NCI-H2227 treated with DMSO at 0.1 percent for 48 hours (cell line): ENCODE measurements at regions not wholly inside any gene's neighbourhood (a gene's known extent, or its start where the extent isn't known, plus 50 kb on each side); places are given as distances from the start of the nearest gene placed in this dataset.

Experiments used
- DNase-seq: peaks from one replicate; lab custom pipeline; 2025; lab: John Stamatoyannopoulos, UW

DNA sequence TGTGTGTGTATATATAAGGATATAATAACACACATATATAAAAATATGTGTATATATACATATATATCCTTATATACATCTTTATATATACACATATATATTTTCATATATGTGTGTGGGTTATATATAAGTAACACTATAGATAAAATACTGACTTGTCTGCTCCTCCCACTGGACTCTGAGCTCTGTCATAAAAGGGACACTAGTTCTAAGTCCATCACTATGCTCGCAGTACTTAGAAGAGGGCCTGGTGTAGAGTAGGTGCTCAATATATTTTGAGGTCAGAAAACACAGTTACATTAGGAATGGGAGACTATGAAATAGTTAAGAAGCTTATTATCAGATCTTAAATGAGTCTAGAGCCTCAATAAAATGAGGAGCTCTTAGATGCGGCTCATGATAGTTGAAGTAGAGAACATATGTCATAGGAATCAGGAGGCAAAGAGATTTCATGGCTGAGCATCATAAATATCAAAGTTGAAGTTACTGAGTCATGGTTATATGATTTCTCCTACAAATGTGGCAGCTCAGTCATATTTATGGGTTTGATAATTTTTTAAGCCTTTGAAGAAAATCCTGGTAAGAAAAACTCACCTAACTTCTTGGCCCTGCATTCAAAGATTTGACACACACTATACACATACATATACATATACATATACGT lies 371.2 kb upstream of the THBS1 start:
- no peak for DNase-seq

DNA sequence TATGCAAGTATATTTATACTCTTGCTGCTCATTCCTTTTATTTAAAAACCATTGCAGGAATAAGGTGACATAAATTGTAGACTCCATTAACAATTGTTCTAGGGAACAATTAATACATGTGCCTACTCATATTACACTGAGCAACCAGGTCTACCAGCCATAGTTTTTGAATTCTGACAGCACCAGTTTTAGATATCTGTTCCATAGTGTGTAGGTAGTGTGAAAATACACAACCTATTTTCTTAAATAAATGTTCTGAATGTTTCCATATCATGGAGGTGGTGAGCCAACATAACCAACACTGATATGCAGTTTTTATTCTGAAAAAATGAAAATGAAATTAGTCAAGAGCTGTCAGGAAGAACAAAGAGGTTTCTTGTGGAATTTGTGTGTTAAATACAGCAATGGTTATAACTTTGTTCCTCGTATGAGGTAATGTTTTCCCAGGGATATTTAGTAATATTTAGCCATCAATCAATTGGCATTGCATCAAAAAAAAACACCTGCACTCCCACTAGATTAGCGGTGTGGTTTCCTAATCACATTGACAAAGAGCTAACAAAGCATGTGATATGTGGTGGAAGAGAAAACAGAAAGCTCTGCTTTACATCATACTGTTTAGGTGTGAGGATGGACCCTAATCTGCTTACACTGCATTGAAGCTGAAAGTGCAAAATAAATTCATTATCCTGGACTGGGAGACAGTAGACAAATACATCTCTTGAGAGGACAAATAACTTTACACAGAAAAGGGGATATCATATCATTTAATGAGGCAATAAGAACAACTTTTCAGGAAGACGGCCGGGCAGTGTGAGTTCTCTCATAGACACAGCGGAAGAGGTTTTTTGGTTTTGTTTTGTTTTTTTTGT lies 369.5 kb upstream of the THBS1 start:
- DNase-seq: no peak

DNA sequence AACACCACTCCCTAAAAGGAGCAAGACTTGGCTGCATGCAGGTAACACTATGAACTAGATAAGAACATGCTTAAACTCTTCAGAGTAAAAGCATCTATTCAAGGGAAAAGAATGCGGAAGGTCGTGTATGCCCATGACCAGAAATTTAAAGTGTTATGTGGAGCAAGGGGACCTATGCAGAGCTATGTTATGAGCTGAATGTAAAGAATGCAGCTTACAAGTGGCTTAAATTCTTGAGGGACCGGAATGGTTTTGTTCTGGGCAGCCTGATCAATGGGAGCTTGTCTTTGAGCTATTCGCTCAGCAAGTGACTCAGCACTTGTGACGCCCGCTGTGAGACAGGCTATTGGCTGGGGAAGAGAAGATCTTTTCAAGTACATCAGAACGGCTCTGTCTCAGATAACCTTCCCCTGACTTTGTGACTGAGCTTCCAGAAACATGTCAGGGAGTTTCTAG lies 367.5 kb upstream of the THBS1 start:
- no peak for DNase-seq

DNA sequence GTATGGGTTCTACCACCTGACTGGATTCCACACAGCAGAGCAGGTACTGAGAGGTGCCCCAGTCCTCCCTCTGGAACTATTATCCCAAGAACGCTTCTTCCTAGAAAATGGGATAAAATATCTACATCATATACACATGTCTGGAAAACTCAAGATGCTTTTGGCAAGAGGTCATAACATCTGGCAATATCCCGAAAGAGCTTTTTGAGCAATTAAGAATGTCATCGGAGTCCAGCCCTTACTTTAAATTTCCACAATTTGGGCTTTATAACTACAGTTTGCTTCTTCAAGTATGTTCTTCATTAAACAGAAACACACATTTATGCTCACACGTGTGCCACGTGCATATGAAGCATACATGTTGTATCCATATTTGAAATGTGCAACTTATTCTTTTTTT lies 365.9 kb upstream of the THBS1 start:
- no peak for DNase-seq

DNA sequence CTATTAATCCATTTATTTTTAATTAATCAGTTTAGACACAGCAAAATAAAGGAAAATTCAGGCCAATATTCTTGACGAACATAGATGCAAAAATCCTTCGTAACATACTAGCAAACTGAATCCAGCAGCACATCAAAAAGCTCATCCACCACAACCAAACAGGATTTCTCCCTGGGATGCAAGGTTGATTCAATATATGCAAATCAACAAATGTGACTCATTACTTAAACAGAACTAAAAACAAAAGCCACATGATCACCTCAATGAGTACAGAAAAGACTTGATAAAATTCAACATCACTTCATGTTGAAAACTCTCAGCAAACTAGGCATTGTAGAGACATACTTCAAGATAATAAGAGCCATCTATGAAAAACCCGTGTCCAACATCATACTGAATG lies 364.1 kb upstream of the THBS1 start:
- DNase-seq: no peak

DNA sequence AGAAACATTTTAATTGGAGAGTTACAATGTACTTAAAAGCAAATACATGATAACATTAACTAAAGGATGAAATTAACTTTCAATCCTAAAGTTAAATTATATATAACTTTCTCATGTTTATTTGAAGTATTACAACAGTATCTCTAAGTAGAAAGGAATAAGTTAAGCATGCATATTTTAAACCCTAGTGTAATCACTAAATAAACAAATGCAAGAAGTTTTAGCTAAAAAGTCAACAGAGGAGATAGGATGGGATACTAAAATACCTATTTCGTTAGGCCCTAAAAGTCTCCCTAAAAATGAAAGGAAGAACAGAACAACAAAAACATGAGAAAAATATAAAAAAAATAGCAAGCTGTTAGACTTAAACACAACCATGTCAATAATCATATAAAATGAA lies 361.3 kb upstream of the THBS1 start:
- no peak for DNase-seq

DNA sequence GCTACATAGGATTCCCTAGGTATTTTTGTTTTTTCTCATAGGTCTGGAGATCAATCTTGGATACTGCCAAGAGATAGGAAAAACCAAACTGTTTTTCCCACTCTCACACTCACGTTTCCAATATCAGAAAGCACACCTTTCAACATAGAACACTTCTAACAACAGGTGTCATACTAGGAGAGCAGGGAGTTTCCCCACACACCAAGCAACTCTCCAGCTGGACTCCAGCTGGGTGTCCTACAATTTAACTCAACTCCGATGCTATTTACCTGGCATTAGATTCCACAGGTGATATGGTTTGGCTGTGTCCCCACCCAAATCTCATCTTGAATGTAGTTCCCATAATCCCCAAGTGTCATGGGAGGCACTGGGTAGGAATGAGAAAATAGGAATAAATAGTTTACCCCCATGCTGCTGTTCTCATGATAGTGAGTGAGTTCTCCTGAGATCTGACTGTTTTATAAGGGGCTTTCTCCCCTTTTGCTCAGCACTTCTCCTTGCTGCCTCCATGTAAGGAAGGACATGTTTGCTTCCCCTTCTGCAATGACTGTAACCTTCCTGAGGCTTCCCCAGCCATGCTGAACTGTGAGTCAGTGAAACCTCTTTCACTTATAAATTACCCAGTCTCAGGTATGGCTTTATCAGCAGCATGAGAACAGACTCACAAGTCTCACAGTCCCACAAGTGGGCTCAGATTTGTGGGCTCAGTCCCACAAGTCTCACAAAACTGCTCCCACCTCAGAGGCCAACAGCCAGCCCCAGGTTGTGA lies 354.5 kb upstream of the THBS1 start:
- DNase-seq: no peak

DNA sequence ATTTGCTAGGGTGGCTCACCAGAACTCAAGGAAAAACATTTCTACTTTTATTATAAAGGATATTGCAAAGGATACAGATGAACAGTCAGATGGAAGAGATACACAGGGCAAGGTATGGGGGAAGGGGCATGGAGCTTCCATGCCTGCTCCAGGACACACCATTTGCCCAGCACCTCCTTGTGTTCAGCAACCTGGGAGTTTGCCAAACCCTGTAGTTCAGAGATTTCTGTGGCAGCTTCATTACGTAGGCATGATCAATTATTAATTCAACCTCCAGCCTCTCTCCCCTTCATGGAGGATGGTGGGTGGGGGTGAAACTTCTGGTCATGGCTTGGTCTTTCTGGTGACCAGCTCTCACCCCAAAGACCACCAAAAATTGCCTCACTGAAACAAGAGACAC lies 353.9 kb upstream of the THBS1 start:
- no peak for DNase-seq

DNA sequence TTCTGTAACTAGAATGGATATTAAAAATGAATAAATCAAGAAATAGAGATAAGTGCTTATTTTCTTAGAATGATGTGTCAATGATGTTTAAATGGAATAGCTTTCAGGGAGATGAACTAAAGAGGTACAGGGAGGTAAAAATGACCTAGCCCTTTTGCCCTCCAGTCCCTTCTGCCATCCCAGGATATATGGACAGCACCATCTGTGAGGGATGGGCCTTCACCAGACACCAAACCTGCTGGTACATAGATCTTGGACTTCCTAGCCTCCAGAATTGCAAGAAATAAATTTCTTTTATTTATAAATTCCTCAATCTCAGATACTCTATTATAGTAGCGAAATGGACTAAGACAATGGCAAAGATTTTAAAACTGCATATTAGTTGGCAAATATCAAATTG lies 352.0 kb upstream of the THBS1 start:
- DNase-seq: no peak

DNA sequence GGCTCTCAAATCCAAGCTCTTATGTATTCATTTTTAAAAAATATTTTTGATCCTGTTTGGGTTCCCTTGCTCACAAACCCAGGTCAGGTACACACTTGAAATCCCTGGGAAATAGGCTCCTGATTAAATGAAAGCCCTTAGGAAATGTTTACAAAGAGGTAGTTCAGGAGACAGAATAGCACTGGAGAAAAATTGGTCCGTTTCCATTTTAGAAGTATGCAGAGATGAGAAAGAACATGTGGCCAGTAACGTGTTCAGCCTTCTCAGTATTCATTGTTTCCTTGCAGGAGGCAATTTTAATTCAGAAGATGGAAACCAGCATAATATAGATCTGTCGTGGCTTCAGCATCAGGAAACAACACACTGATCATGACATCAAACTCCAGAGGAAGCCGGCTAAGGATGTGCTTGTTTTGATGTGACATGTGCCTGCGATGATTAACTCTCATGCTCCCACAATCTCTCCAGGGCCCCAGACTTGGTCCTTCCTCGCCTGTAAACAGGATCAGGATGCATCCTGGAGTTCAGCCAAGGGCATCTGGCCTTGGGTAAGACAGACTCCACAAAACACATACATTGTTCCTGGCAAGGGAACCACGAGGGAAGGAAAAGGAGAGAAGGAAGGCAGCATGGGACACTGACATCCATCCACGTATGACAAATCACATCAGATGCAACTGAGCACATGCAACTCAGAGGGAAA lies 350.5 kb upstream of the THBS1 start:
- no peak for DNase-seq

DNA sequence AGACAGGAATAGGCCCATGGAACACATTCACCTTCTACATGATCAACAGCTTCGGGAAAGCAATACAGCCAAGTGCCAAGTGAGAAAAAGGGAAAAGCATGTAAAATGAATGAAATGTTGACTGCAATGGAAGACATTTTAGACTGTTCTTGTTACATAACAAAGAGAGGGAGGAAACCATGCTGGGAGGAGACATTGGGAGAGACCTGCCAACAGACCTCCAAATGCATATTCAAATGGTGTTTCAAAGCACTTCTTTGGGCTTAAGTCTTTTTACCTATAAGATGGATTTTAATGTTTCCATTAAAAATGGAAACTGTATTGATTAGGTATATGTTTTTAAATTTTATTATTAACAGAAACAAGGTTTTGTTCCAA lies 350.0 kb upstream of the THBS1 start:
- no peak for DNase-seq

DNA sequence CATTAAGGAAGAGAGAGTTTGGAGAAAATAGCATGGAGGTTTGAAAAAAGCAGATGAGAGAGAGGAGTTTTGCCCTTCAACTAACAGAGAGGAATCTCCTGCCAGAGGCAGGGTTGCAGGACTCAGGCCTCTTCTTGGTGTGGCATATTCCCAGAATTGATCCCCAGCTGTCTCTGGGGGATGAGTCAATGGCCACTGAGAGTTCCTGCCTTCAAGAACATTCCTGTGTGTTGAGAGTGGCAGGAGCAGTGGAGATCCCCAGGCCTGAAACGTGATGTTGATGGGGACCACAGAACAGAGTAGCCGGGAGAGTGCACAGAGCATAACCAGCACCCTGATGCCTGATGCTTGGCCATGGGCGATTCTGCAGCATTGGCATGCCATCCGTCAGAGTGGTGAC lies 348.4 kb upstream of the THBS1 start:
- no peak for DNase-seq

DNA sequence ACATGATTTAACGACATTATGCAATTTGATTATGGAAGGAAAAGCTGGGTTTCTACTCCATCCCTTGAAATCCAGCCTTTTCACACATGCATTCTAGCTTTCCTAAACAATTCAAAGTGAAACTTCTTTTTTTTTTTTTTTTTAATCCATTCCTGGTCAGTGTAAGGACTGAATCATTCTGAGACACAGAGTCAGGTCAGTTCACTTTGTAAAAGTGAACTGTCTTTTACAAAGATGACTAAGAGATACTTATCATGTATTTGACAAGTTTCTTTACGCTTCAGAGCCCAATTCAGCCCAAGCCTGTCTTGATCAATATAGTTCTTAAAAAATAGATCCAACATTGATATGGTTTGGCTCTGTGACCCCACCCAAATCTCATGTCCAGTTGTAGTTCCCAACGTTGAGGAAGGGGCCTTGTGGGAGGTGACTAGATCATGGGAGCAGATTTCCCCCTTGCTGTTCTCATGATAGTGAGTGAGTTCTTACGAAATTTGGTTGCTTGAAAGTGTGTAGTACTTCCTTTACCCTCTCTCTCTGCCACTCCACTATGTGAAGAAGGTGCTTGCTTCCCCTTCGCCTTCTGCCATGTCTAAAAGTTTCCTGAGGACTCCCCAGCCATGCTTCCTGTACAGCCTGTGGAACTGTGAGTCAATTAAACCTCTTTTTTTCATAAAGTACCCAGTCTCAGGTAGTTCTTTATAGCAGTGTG lies 345.6 kb upstream of the THBS1 start:
- no peak for DNase-seq

DNA sequence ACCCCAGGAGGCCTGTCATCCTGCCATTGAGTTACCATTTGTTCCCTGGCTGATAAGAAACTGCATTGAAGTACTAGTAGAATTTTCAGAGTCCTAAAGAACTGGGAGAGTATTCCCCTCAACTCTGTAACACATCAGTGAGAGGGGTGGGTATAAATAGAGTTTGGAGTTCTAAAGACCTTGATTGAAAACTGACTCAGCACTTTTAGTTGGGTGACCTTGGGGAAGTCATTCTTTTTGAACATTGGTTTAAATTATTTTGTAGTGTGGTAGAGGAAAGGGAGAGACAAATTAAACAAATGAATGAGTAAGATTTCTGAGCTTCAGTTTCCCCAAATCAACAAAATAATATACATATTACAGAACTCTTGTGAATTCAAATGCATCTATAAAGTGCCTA lies 344.5 kb upstream of the THBS1 start:
- DNase-seq: no peak

DNA sequence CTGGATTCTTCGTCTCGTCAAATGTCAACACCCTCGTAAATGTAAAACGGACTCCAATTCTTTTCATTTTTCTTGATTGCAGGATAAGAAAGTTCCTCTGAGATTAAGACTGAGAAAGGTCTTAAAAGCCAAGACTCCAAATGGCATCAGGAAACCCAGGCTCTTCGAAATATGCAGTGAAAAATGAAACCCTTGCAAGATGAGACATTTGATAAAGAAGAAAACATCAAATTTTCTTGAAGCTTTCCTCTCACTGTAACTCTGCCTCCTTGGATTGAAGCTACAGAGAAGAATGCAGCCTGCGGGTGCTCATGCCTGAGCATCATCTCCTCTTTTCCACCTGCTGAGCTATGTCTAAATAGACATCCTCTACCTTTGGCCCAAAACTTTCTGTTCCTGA lies 342.4 kb upstream of the THBS1 start:
- no peak for DNase-seq

DNA sequence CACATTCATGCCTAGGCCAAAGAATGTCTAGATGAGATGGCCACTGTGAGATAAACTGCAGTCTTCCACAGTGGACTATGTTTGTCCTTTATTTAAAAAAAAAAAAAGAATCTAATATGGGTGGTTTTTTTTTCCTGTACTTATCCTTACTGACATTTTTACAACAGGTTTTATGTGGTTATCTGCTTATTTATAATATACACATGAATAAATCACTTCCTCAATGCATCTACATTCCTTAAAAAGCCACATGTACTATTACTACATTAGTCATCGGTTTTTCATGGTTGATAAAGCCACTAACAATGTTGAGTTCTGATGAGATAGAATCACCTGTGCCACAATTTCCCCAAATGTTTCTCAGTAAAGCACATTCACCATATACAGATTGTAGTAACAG lies 341.3 kb upstream of the THBS1 start:
- DNase-seq: no peak

DNA sequence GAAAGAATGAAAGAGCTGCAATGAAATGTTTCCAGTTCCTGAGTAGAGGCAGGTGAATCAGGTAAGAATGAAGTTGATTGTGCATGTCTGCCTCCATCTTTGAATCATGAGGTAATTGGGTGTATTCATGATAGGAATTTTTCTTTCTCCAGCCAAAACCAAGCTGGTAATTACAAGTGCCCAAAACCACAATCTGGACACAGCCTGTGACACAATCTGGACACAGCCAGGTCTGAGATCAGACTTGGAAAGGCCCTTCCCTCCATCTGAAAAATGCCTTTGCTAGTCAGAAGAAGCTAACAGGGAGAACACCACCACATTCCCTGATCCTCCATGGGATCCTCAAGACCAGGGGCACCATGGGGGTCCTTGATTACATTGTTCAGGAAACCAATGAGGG lies 338.5 kb upstream of the THBS1 start:
- no peak for DNase-seq

DNA sequence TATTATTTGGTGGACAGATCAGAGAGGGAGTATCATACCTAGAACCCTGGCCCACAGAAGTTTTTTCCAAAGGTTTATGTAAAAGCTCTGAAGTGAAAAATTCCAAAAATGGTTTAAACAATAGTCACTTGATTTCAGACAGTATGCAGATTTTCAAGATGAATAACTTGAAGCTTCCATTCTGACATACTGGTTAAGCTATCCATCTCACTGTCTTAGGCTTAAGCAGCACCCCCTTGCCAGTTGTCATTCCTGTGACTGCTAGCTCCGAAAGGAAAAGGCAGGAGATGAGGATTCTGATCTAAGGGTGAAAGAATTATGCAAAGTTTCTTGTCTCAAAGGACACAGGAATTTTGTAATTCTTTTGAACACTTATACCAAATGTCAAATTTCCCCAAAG lies 337.5 kb upstream of the THBS1 start:
- no peak for DNase-seq

DNA sequence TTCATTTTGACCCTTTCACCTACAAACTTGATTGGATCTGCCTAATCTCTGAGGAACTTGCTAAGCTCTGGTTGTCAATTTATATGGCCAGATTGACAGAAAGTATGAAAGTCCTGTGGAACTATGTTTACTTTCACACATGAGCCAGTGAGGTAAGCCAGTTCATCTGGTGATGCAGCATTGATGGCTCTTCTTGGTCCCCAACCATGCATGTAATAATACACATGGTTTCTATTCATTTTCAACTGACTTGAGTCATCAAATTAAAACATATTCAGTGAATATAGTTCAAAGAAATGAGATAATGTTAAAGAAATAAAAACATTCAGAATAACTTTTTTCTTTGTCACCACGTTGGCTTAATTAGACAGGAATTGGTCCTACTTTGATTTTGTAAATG lies 336.1 kb upstream of the THBS1 start:
- no peak for DNase-seq

DNA sequence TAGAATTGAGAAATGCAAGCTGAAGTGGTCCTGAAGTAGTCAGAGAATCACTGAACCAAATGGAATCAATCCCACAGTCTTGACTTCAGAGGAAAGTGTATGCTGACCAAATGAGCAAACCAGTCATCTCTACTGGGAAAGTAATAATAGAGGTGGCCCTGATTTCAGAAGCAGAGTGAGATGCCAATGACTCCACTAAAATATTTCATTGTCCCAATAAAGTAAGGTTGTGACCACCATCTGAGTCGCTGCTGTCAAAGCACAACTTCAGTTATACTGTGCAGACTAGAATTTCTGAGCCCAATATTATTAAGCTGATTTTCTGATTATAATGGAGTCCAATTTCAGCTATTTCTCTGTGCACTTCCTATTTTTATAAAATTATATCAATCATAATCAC lies 334.4 kb upstream of the THBS1 start:
- DNase-seq: no peak

DNA sequence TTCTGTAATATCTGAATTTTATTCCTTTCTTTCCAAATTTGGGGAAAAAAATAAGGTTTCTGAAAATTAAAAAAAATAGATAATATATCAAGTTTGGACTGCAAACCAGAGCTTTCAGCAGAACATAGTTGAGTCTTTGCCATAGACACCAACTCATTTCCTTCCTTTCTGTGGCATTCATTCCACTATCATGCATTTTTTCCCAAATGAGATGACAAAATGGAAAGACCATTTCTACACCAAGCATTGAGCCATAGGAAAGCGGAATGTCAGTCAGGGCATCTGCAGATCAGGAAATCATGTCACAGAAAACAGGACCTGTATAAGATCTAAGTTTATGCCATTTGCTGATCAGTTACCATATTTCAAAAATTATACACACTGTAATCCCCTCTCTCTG lies 333.3 kb upstream of the THBS1 start:
- DNase-seq: no peak

DNA sequence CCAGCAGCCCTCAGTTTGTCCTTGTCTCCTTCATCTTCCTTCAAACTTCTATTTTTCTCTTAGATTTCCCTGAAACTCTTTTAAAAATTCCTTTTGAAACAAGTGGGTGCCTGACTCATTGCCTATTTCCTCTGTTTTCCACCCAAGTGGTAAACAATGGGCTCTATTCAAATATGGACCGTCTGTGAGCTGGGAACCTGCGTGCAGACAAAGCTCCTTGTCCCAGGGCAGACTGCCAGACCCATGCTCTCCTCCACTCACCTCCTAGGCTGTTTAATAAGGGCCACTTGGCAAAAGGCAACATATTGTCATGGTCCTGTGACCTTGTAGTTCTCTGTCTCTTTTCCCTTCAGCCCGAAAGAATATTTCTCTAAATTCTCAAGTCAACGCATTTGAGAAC lies 332.7 kb upstream of the THBS1 start:
- DNase-seq: no peak
